Progenitor cell of endocrine pancreas (in vitro differentiated cells): ENCODE measurements at regions not wholly inside any gene's neighbourhood (a gene's known extent, or its start where the extent isn't known, plus 50 kb on each side); places are given as distances from the start of the nearest gene placed in this dataset.
"Not testable (repeated sequence)": the region's sequence is repeated elsewhere in the genome, so short reads cannot be mapped to it uniquely, and the experiment has no call there.

Experiments
- DNase-seq: peaks from one replicate; pipeline ENCODE4 v3.0.0; 2021; ENCODE audit warnings: low spot score; ENCODE audit not compliant: unreplicated experiment
- H3K27ac Mint-ChIP-seq: 2 replicates; pipeline ENCODE4 v1.8.0; 2021; ENCODE audit warnings: mild to moderate bottlenecking, moderate library complexity, mixed read lengths
- H3K27me3 Mint-ChIP-seq: 2 replicates; pipeline ENCODE4 v1.8.0; 2021; ENCODE audit warnings: mixed read lengths
- H3K36me3 Mint-ChIP-seq: 2 replicates; pipeline ENCODE4 v1.8.0; 2022; ENCODE audit warnings: mixed read lengths; ENCODE audit not compliant: insufficient read depth
- H3K4me1 Mint-ChIP-seq: 2 replicates; pipeline ENCODE4 v1.8.0; 2021; ENCODE audit warnings: low read depth, mixed read lengths
- H3K4me3 Mint-ChIP-seq: 2 replicates; pipeline ENCODE4 v1.8.0; 2021; ENCODE audit warnings: low read depth, mild to moderate bottlenecking, moderate library complexity, mixed read lengths
- H3K9me3 Mint-ChIP-seq: 2 replicates; pipeline ENCODE4 v1.8.0; 2021; ENCODE audit warnings: low read depth, mixed read lengths
- CTCF ChIP-seq: fragments of 200-600 bp; sonication (generic); IDR thresholded peaks from one replicate; pipeline ENCODE4 v1.5.0; 2021; ENCODE audit warnings: antibody characterized with exemption, mild to moderate bottlenecking; ENCODE audit not compliant: unreplicated experiment

GRCh38 chr10:85400981-85401695 lies 965.5 kb downstream of the GRID1 start:
- DNase-seq, result no peak
- Mint-ChIP-seq H3K4me1 (peaks cover 2% of the 10 kb centered on the region), H3K27ac (no peak overlapping the region), H3K27me3 (no peaks in the 10 kb centered on the region), H3K36me3 (no peaks in the 10 kb centered on the region), H3K9me3 (peaks cover 3% of the 10 kb centered on the region), H3K4me3 (no peak overlapping the region)
- no peak for TF ChIP-seq CTCF

DNA sequence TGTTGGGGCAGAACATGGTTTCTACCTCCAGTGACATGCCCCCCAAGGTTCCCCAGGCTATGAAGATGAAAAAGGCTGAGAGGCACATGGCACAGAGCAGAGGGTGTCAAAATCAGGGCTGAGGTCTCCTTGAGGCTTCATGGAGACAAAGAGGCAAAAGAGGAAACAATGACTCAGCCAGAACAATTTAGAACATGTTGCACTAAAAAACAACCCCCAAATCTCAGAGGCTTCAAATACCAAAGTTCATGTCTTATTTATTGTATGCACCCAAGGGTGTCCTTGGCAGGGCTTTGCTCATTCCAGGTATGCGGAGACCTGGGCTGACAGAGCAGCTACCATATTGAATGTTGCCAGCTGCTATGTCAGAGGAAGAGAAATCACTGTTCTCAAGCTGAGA lies 964.1 kb downstream of the GRID1 start:
- peaks cover 3% of the 10 kb centered on the region for H3K9me3 Mint-ChIP-seq
- no peak overlapping the region for H3K27ac Mint-ChIP-seq
- no peak overlapping the region for H3K4me3 Mint-ChIP-seq
- no peak for DNase-seq
- no peaks in the 10 kb centered on the region for H3K36me3 Mint-ChIP-seq
- no peak for TF ChIP-seq CTCF
- H3K4me1 Mint-ChIP-seq, result peaks cover 2% of the 10 kb centered on the region
- no peaks in the 10 kb centered on the region for H3K27me3 Mint-ChIP-seq

- no peak overlapping the region for H3K27ac Mint-ChIP-seq
- no peak for TF ChIP-seq CTCF
- H3K9me3 Mint-ChIP-seq, result peaks cover 14% of the 10 kb centered on the region
These were observed 959.5 kb downstream of the GRID1 start for GRCh38 chr10:85407088-85407487.

DNA sequence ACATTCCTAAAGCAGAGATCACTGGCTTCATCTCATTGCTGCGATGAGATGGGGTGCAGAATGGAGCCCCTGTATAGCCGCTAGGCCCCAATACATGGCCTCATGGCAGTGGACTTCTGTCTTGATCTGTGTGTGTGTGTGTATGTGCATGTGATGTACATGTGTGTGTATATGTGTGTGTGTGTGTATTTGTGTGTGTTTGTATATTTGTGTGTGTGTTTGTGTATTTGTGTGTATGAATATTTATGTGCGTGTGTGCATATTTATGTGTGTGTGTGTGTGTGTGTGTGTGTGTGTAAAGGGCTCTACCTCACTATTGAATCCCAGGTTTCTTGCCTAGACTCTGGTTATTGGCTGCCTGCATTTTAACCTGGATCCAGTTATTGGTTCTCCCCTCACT lies 958.2 kb downstream of the GRID1 start:
- Mint-ChIP-seq H3K4me3 (no peak overlapping the region), H3K27me3 (no peaks in the 10 kb centered on the region), H3K4me1 (peaks cover 2% of the 10 kb centered on the region), H3K9me3 (peaks cover 14% of the 10 kb centered on the region), H3K27ac (peak overlapping the region; percentile 53), H3K36me3 (peaks cover 3% of the 10 kb centered on the region)
- TF ChIP-seq CTCF, result no peak
- no peak for DNase-seq

More at GRCh38 chr10:85407088-85407487, 959.5 kb downstream of the GRID1 start:
- DNase-seq, result no peak
- Mint-ChIP-seq H3K4me1 (peaks cover 2% of the 10 kb centered on the region), H3K36me3 (peaks cover 3% of the 10 kb centered on the region), H3K27me3 (no peaks in the 10 kb centered on the region), H3K4me3 (no peak overlapping the region)

GRCh38 chr10:85410586-85410985 lies 956.0 kb downstream of the GRID1 start:
- H3K9me3 Mint-ChIP-seq, result peaks cover 11% of the 10 kb centered on the region
- H3K36me3 Mint-ChIP-seq, H3K4me1 Mint-ChIP-seq, DNase-seq, H3K4me3 Mint-ChIP-seq, H3K27me3 Mint-ChIP-seq, H3K27ac Mint-ChIP-seq: not testable (repeated sequence)

- H3K4me1 Mint-ChIP-seq, result peaks cover 2% of the 10 kb centered on the region
- TF ChIP-seq CTCF, result no peak
- no peak overlapping the region for H3K27ac Mint-ChIP-seq
- peaks cover 11% of the 10 kb centered on the region for H3K9me3 Mint-ChIP-seq
- no peak overlapping the region for H3K4me3 Mint-ChIP-seq
- H3K27me3 Mint-ChIP-seq, result no peaks in the 10 kb centered on the region
- no peak for DNase-seq
- peaks cover 3% of the 10 kb centered on the region for H3K36me3 Mint-ChIP-seq
These were observed 953.0 kb downstream of the GRID1 start for GRCh38 chr10:85413570-85413969.
